Stimulated activated CD8-positive, alpha-beta memory T cell treated with anti-CD3 and anti-CD28 coated beads, Interleukin-7, amount 100 ng/mL, for 24 hours (primary cell): ENCODE measurements at regions not wholly inside any gene's neighbourhood (a gene's known extent, or its start where the extent isn't known, plus 50 kb on each side); places are given as distances from the start of the nearest gene placed in this dataset.

ENCODE experiments used
- DNase-seq: peaks from one replicate; pipeline ENCODE4 v3.0.0-alpha.2; 2020; ENCODE audit warnings: low read depth

- DNase-seq = no peak
Measured at GRCh38 chr9:119483153-119483552, 113.9 kb upstream of the BRINP1 start.

GRCh38 chr9:119477197-119477596 is 108.0 kb upstream of the BRINP1 start:
- DNase-seq = no peak

- DNase-seq = no peak
Measured at GRCh38 chr9:119458068-119458467, 88.8 kb upstream of the BRINP1 start.

- no peak for DNase-seq
Measured at GRCh38 chr9:119453980-119454379, 84.7 kb upstream of the BRINP1 start.

GRCh38 chr9:119453490-119453911 is 84.3 kb upstream of the BRINP1 start:
- no peak for DNase-seq

GRCh38 chr9:119451426-119451825 is 82.2 kb upstream of the BRINP1 start:
- DNase-seq = no peak

- no peak for DNase-seq
Measured at GRCh38 chr9:119443179-119443578, 73.9 kb upstream of the BRINP1 start.

- no peak for DNase-seq
Measured at GRCh38 chr9:119441832-119442231, 72.6 kb upstream of the BRINP1 start.

GRCh38 chr9:119441338-119441737 is 72.1 kb upstream of the BRINP1 start:
- no peak for DNase-seq

- DNase-seq = no peak
Measured at GRCh38 chr9:119436261-119436660, 67.0 kb upstream of the BRINP1 start.

- DNase-seq = no peak
Measured at GRCh38 chr9:119435076-119435475, 65.8 kb upstream of the BRINP1 start.

- DNase-seq = no peak
Measured at GRCh38 chr9:119432428-119432827, 63.2 kb upstream of the BRINP1 start.

GRCh38 chr9:119429302-119429701 is 60.1 kb upstream of the BRINP1 start:
- DNase-seq = no peak

- no peak for DNase-seq
Measured at GRCh38 chr9:119420231-119420630, 51.0 kb upstream of the BRINP1 start.
